ENCODE measurements at regions not wholly inside any gene's neighbourhood (a gene's known extent, or its start where the extent isn't known, plus 50 kb on each side); places are given as distances from the start of the nearest gene placed in this dataset.

GRCh38 chr11:23310276-23310675 is 450.0 kb upstream of the CCDC179 start:
- Histone ChIP-seq H3K9me3 (ENCODE audit: low read depth, low read length, poor library complexity, severe bottlenecking) (no peaks in the 10 kb centered on the region), H3K4me3 (ENCODE audit: low read depth, low read length, poor library complexity, severe bottlenecking) (no peak overlapping the region), H3K36me3 (ENCODE audit: insufficient read depth, low read length, poor library complexity, severe bottlenecking) (no peaks in the 10 kb centered on the region), H3K27me3 (replicated peaks; ENCODE audit: insufficient read depth, low read depth, low read length, poor library complexity) (no peaks in the 10 kb centered on the region), H3K4me1 (ENCODE audit: insufficient read depth, low read length, poor library complexity, severe bottlenecking) (no peaks in the 10 kb centered on the region), H3K27ac (ENCODE audit: low read depth, low read length, poor library complexity, severe bottlenecking) (no peak overlapping the region)
- CTCF ChIA-PET: no interaction called here
- no peak for TF ChIP-seq CTCF (conservative IDR thresholded peaks at IDR 0.05; ENCODE audit: low read depth, low read length)
- TF ChIP-seq EZH2 (IDR thresholded peaks at IDR 0.05; ENCODE audit: borderline replicate concordance, low read depth, low read length, poor library complexity, severe bottlenecking): no peak
- POLR2A ChIA-PET (ENCODE audit: low non-redundant PET): no interaction called here
- no TSS peak for BruUV-seq (replicated peaks)
- intact Hi-C loops (cut with micrococcal nuclease; ENCODE audit: unreplicated experiment): no loop called here
- DNase-seq (ENCODE audit: low spot score): no peak

GRCh38 chr11:23311986-23312940 is 452.0 kb upstream of the CCDC179 start:
- H3K9me3 ChIP-seq (ENCODE audit: low read depth, low read length, poor library complexity, severe bottlenecking): no peaks in the 10 kb centered on the region
- no peak overlapping the region for H3K27ac ChIP-seq (ENCODE audit: low read depth, low read length, poor library complexity, severe bottlenecking)
- ChIA-PET CTCF (no interaction called here), POLR2A (ENCODE audit: low non-redundant PET) (no interaction called here)
- no peaks in the 10 kb centered on the region for H3K36me3 ChIP-seq (ENCODE audit: insufficient read depth, low read length, poor library complexity, severe bottlenecking)
- TF ChIP-seq CTCF (conservative IDR thresholded peaks at IDR 0.05; ENCODE audit: low read depth, low read length): no peak
- no peak for TF ChIP-seq EZH2 (IDR thresholded peaks at IDR 0.05; ENCODE audit: borderline replicate concordance, low read depth, low read length, poor library complexity, severe bottlenecking)
- no peak overlapping the region for H3K4me3 ChIP-seq (ENCODE audit: low read depth, low read length, poor library complexity, severe bottlenecking)
- BruUV-seq (replicated peaks): no TSS peak
- intact Hi-C loops (cut with micrococcal nuclease; ENCODE audit: unreplicated experiment): no loop called here
- H3K4me1 ChIP-seq (ENCODE audit: insufficient read depth, low read length, poor library complexity, severe bottlenecking): no peaks in the 10 kb centered on the region
- H3K27me3 ChIP-seq (replicated peaks; ENCODE audit: insufficient read depth, low read depth, low read length, poor library complexity): no peaks in the 10 kb centered on the region
- DNase-seq (ENCODE audit: low spot score): no peak

GRCh38 chr11:23313001-23313400 is 452.7 kb upstream of the CCDC179 start:
- TF ChIP-seq CTCF (conservative IDR thresholded peaks at IDR 0.05; ENCODE audit: low read depth, low read length): no peak
- no peak for TF ChIP-seq EZH2 (IDR thresholded peaks at IDR 0.05; ENCODE audit: borderline replicate concordance, low read depth, low read length, poor library complexity, severe bottlenecking)
- no TSS peak for BruUV-seq (replicated peaks)
- intact Hi-C loops (cut with micrococcal nuclease; ENCODE audit: unreplicated experiment): no loop called here
- Histone ChIP-seq H3K9me3 (ENCODE audit: low read depth, low read length, poor library complexity, severe bottlenecking) (no peaks in the 10 kb centered on the region), H3K27ac (ENCODE audit: low read depth, low read length, poor library complexity, severe bottlenecking) (no peak overlapping the region), H3K36me3 (ENCODE audit: insufficient read depth, low read length, poor library complexity, severe bottlenecking) (no peaks in the 10 kb centered on the region), H3K4me1 (ENCODE audit: insufficient read depth, low read length, poor library complexity, severe bottlenecking) (no peaks in the 10 kb centered on the region), H3K27me3 (replicated peaks; ENCODE audit: insufficient read depth, low read depth, low read length, poor library complexity) (no peaks in the 10 kb centered on the region), H3K4me3 (ENCODE audit: low read depth, low read length, poor library complexity, severe bottlenecking) (no peak overlapping the region)
- POLR2A ChIA-PET (ENCODE audit: low non-redundant PET): no interaction called here
- DNase-seq (ENCODE audit: low spot score): no peak
- CTCF ChIA-PET: no interaction called here
